ENCODE measurements at regions not wholly inside any gene's neighbourhood (a gene's known extent, or its start where the extent isn't known, plus 50 kb on each side); places are given as distances from the start of the nearest gene placed in this dataset.

DNA sequence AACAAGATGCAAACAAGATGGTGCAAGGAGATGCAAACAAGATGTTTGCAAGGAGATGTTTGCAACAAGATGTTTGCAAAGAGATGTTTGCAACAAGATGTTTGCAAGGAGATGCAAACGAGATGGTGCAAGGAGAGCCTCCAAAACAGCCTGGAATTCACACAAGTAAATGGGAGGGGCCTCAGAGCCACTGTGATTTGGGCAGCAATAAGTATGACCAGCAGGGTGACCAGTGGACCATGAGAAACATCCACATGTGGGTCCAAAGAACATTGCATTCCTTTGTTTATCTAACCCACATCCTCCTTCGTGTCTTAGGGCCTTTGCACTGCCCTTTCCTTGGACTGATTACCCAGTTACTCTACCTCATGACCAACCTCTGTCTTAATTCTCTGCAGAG, 162.9 kb downstream of the PLPP3 start:
- Histone ChIP-seq H3K4me1 (ENCODE audit: insufficient read depth, low read length) (peaks cover 77% of the 10 kb centered on the region), H3K4me3 (replicated peaks in 1 of 3; ENCODE audit: insufficient read depth in 1 of 3, low read depth in 2 of 3, low read length in 3 of 3) (no peak overlapping the region; a peak in 1 of 6 replicates), H3K4me2 (ENCODE audit: low read depth, low read length) (0 out of 2 replicates have a peak overlapping the region, but pooled peaks have one; percentile 4), H3K36me3 (replicated peaks in 1 of 2; ENCODE audit: control insufficient read depth in 1 of 2, insufficient read depth in 2 of 2, low read length in 2 of 2) (no peaks in the 10 kb centered on the region), H3K79me2 (ENCODE audit: insufficient read depth, low read length) (no peaks in the 10 kb centered on the region), H3K9ac (ENCODE audit: insufficient read depth, low read depth, low read length) (no peak overlapping the region; the same call in 1 of the 2 replicates), H3K9me3 (ENCODE audit: low read length) (no peaks in the 10 kb centered on the region), H4K20me1 (ENCODE audit: insufficient read depth, low read length) (no peaks in the 10 kb centered on the region), H3K27ac (ENCODE audit: extremely low read length, insufficient read depth, low read length) (peak overlapping the region; percentile 85), H2AFZ (ENCODE audit: low read length) (no peak overlapping the region), H3K27me3 (ENCODE audit: control insufficient read depth in 1 of 2, insufficient read depth in 2 of 2, low read length in 2 of 2) (no peaks in the 10 kb centered on the region)
- in situ Hi-C loops (cut with HindIII; ENCODE audit: extremely low pct_ligation_motif_present, low pct_unique_long_range_greater_than_20kb) (loop anchor here (5.0 kb wide), 1 partner anchor 156 kb away; no protein-coding TSS in a partner anchor), intact Hi-C loops (cut with micrococcal nuclease; ENCODE audit: unreplicated experiment) (no loop called here)
- BruUV-seq (replicated peaks) = no TSS peak
- WGBS (ENCODE audit: low lambda C conversion rate) = 43% methylated on average over 2 of the region's 2 CpGs
- ChIA-PET POLR2A (interaction anchor here (2.4 kb wide), 1 partner anchor 9 kb away, joined by 17 read pairs; no protein-coding TSS in a partner anchor), CTCF (ENCODE audit: low intra/inter-chr PET ratio, low total read pairs) (no interaction called here)
- no peak for ATAC-seq
- DNase-seq (ENCODE audit: low spot score) = peak; percentile 58
- FAIRE-seq = peak; percentile 85
- no peak for TF ChIP-seq ZSCAN20 (CRISPR knock-in tag; IDR thresholded peaks at IDR 0.05; ENCODE audit: borderline replicate concordance)
- TF ChIP-seq ARNTL (CRISPR knock-in tag; IDR thresholded peaks at IDR 0.05) = peak; percentile 68; the same call in 1 of the 2 replicates
- no peak for TF ChIP-seq ZNF326 (CRISPR knock-in tag; IDR thresholded peaks at IDR 0.05; ENCODE audit: borderline replicate concordance)
- TF ChIP-seq, protein P1, sequence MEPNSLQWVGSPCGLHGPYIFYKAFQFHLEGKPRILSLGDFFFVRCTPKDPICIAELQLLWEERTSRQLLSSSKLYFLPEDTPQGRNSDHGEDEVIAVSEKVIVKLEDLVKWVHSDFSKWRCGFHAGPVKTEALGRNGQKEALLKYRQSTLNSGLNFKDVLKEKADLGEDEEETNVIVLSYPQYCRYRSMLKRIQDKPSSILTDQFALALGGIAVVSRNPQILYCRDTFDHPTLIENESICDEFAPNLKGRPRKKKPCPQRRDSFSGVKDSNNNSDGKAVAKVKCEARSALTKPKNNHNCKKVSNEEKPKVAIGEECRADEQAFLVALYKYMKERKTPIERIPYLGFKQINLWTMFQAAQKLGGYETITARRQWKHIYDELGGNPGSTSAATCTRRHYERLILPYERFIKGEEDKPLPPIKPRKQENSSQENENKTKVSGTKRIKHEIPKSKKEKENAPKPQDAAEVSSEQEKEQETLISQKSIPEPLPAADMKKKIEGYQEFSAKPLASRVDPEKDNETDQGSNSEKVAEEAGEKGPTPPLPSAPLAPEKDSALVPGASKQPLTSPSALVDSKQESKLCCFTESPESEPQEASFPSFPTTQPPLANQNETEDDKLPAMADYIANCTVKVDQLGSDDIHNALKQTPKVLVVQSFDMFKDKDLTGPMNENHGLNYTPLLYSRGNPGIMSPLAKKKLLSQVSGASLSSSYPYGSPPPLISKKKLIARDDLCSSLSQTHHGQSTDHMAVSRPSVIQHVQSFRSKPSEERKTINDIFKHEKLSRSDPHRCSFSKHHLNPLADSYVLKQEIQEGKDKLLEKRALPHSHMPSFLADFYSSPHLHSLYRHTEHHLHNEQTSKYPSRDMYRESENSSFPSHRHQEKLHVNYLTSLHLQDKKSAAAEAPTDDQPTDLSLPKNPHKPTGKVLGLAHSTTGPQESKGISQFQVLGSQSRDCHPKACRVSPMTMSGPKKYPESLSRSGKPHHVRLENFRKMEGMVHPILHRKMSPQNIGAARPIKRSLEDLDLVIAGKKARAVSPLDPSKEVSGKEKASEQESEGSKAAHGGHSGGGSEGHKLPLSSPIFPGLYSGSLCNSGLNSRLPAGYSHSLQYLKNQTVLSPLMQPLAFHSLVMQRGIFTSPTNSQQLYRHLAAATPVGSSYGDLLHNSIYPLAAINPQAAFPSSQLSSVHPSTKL (CRISPR knock-in tag; IDR thresholded peaks at IDR 0.05) = peak; percentile 60
- 0 out of 2 replicates have a peak, but pooled peaks have one; percentile 21 for TF ChIP-seq FOSL2 (CRISPR knock-in tag; IDR thresholded peaks at IDR 0.05)
- TF ChIP-seq, protein P2, sequence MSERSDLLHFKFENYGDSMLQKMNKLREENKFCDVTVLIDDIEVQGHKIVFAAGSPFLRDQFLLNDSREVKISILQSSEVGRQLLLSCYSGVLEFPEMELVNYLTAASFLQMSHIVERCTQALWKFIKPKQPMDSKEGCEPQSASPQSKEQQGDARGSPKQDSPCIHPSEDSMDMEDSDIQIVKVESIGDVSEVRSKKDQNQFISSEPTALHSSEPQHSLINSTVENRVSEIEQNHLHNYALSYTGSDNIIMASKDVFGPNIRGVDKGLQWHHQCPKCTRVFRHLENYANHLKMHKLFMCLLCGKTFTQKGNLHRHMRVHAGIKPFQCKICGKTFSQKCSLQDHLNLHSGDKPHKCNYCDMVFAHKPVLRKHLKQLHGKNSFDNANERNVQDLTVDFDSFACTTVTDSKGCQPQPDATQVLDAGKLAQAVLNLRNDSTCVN (CRISPR knock-in tag; IDR thresholded peaks at IDR 0.05; ENCODE audit: borderline replicate concordance) = 0 out of 2 replicates have a peak, but pooled peaks have one; percentile 21
- no peak for TF ChIP-seq ZNF33A (CRISPR knock-in tag; IDR thresholded peaks at IDR 0.05; ENCODE audit: borderline replicate concordance)
- TF ChIP-seq SYNCRIP (IDR thresholded peaks at IDR 0.05; ENCODE audit: insufficient read depth, low read depth, low read length) = no peak
- TF ChIP-seq ZNF253 (CRISPR knock-in tag; IDR thresholded peaks at IDR 0.05; ENCODE audit: borderline replicate concordance) = no peak
- no peak for TF ChIP-seq SOX6 (IDR thresholded peaks at IDR 0.05)
- TF ChIP-seq SOX6 (CRISPR knock-in tag; IDR thresholded peaks at IDR 0.05) = peak; percentile 66
- TF ChIP-seq ONECUT2 (CRISPR knock-in tag; IDR thresholded peaks at IDR 0.05) = no peak
- no peak for TF ChIP-seq ZNF296 (CRISPR knock-in tag; conservative IDR thresholded peaks at IDR 0.05)
- TF ChIP-seq ZNF772 (CRISPR knock-in tag; IDR thresholded peaks at IDR 0.05) = no peak
- TF ChIP-seq PHB2 (IDR thresholded peaks at IDR 0.05; ENCODE audit: partially characterized antibody) = no peak
- TF ChIP-seq RAD21 (CRISPR knock-in tag; IDR thresholded peaks at IDR 0.05) = peak; percentile 58; the same call in 1 of the 2 replicates
- TF ChIP-seq, protein P3, sequence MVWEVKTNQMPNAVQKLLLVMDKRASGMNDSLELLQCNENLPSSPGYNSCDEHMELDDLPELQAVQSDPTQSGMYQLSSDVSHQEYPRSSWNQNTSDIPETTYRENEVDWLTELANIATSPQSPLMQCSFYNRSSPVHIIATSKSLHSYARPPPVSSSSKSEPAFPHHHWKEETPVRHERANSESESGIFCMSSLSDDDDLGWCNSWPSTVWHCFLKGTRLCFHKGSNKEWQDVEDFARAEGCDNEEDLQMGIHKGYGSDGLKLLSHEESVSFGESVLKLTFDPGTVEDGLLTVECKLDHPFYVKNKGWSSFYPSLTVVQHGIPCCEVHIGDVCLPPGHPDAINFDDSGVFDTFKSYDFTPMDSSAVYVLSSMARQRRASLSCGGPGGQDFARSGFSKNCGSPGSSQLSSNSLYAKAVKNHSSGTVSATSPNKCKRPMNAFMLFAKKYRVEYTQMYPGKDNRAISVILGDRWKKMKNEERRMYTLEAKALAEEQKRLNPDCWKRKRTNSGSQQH (CRISPR knock-in tag; IDR thresholded peaks at IDR 0.05; ENCODE audit: low read depth) = no peak; the same call in 1 of the 2 replicates
- 0 out of 2 replicates have a peak, but pooled peaks have one; percentile 39 for TF ChIP-seq CBFB (CRISPR knock-in tag; IDR thresholded peaks at IDR 0.05)
- no peak for TF ChIP-seq SOX13 (IDR thresholded peaks at IDR 0.05)
- TF ChIP-seq SOX13 (CRISPR knock-in tag; conservative IDR thresholded peaks at IDR 0.05 in 1 of 2, IDR thresholded peaks at IDR 0.05 in 1 of 2) = peak in 1 of 2 experiments; percentile 72; a peak in 2 of 4 replicates
- no peak for TF ChIP-seq ZNF224 (CRISPR knock-in tag; IDR thresholded peaks at IDR 0.05)
